ENCODE measurements at regions not wholly inside any gene's neighbourhood (a gene's known extent, or its start where the extent isn't known, plus 50 kb on each side); places are given as distances from the start of the nearest gene placed in this dataset.
"Not testable (repeated sequence)": the region's sequence is repeated elsewhere in the genome, so short reads cannot be mapped to it uniquely, and the experiment has no call there.

- H3K27me3 ChIP-seq: no peaks in the 10 kb centered on the region
- TF ChIP-seq POLR2AphosphoS5 (IDR thresholded peaks at IDR 0.05) (no peak), POLR2A (IDR thresholded peaks at IDR 0.05) (no peak), CTCF (IDR thresholded peaks at IDR 0.05) (no peak), EP300 (IDR thresholded peaks at IDR 0.05) (no peak)
- no peaks in the 10 kb centered on the region for H3K36me3 ChIP-seq
- 85 to 87% methylated on average over 35 of the region's 35 CpGs for WGBS, 2 donors
- intact Hi-C loops (cut with DNase I): no loop called here
- H3K4me1 ChIP-seq: no peaks in the 10 kb centered on the region
- H3K4me3 ChIP-seq: no peak overlapping the region
- H3K27ac ChIP-seq: no peak overlapping the region
- H3K9me3 ChIP-seq: peaks cover 0 to 5% (median 3%) of the 10 kb centered on the region in 4 donors
- DNase-seq: no peak
Measured at GRCh38 chr4:189807031-189807430, 133.6 kb upstream of the FRG1 start.

- H3K4me1 ChIP-seq: no peaks in the 10 kb centered on the region
- H3K27me3 ChIP-seq: no peaks in the 10 kb centered on the region
- H3K27ac ChIP-seq: no peak overlapping the region
- intact Hi-C loops (cut with DNase I): no loop called here
- no peak overlapping the region for H3K4me3 ChIP-seq
- no peak for TF ChIP-seq POLR2AphosphoS5 (IDR thresholded peaks at IDR 0.05)
- no peak for TF ChIP-seq EP300 (IDR thresholded peaks at IDR 0.05)
- TF ChIP-seq CTCF (IDR thresholded peaks at IDR 0.05): no peak
- no peak for TF ChIP-seq POLR2A (IDR thresholded peaks at IDR 0.05)
- DNase-seq: no peak
- no peaks in the 10 kb centered on the region for H3K36me3 ChIP-seq
- peaks cover 0 to 5% (median 3%) of the 10 kb centered on the region in 4 donors for H3K9me3 ChIP-seq
- WGBS, 2 donors: 93 to 95% methylated on average over 5 of the region's 5 CpGs
Measured at GRCh38 chr4:189809241-189809735, 131.4 kb upstream of the FRG1 start.

GRCh38 chr4:189809839-189810238, 130.8 kb upstream of the FRG1 start:
- WGBS, 2 donors: 86 to 92% methylated on average over 9 of the region's 9 CpGs
- TF ChIP-seq POLR2AphosphoS5 (IDR thresholded peaks at IDR 0.05) (no peak), POLR2A (IDR thresholded peaks at IDR 0.05) (no peak), CTCF (IDR thresholded peaks at IDR 0.05) (no peak), EP300 (IDR thresholded peaks at IDR 0.05) (no peak)
- H3K36me3 ChIP-seq: no peaks in the 10 kb centered on the region
- DNase-seq: no peak
- H3K4me3 ChIP-seq: peak overlapping the region in 2 of 4 donors; percentile 28 to 29
- no peaks in the 10 kb centered on the region for H3K4me1 ChIP-seq
- H3K27me3 ChIP-seq: no peaks in the 10 kb centered on the region
- intact Hi-C loops (cut with DNase I): no loop called here
- no peak overlapping the region for H3K27ac ChIP-seq
- H3K9me3 ChIP-seq: peaks cover 0 to 5% (median 3%) of the 10 kb centered on the region in 4 donors

- H3K9me3 ChIP-seq; DNase-seq; H3K4me1 ChIP-seq; intact Hi-C loops (cut with DNase I); H3K27me3 ChIP-seq; H3K36me3 ChIP-seq: not testable (repeated sequence)
- whole genome bisulfite sequencing, 2 donors: 36 to 46% methylated on average over 50 to 66 of the region's 75 CpGs
- H3K4me3 ChIP-seq: peak overlapping the region in 2 of 4 donors; percentile 28 to 29
- H3K27ac ChIP-seq: peak overlapping the region in 1 of 4 donors; percentile 23
Measured at GRCh38 chr4:189810318-189811181, 130.1 kb upstream of the FRG1 start.

- Histone ChIP-seq H3K27ac (no peak overlapping the region), H3K4me3 (no peak overlapping the region), H3K4me1 (no peaks in the 10 kb centered on the region), H3K36me3 (no peaks in the 10 kb centered on the region), H3K9me3 (peaks cover 0 to 1% (median 0%) of the 10 kb centered on the region in 4 donors), H3K27me3 (no peaks in the 10 kb centered on the region)
- no peak for TF ChIP-seq POLR2A (IDR thresholded peaks at IDR 0.05)
- no peak for TF ChIP-seq EP300 (IDR thresholded peaks at IDR 0.05)
- no peak for TF ChIP-seq CTCF (IDR thresholded peaks at IDR 0.05)
- TF ChIP-seq POLR2AphosphoS5 (IDR thresholded peaks at IDR 0.05): no peak
- intact Hi-C loops (cut with DNase I): no loop called here
- DNase-seq: no peak
- WGBS, 2 donors: 61 to 69% methylated on average over 4 of the region's 4 CpGs
Measured at GRCh38 chr4:189815404-189816192, 125.1 kb upstream of the FRG1 start.
